HepG2 (cell line): ENCODE measurements at regions not wholly inside any gene's neighbourhood (a gene's known extent, or its start where the extent isn't known, plus 50 kb on each side); places are given as distances from the start of the nearest gene placed in this dataset.

Experiments
- ADNP ChIP-seq: sonication (generic); formaldehyde crosslinking; IDR thresholded peaks from 2 replicates; pipeline ENCODE4 v1.4.0; 2020; ENCODE audit warnings: missing genetic modification reagents
- ARNTL ChIP-seq: sonication (generic); formaldehyde crosslinking; IDR thresholded peaks from 2 replicates; pipeline ENCODE4 v1.4.0; 2020; ENCODE audit warnings: mild to moderate bottlenecking, missing genetic modification reagents
- CREB1 ChIP-seq, 2 experiments: fragments of 450-650 bp in 1 of 2; IDR thresholded peaks; 2 replicates each; pipeline ENCODE4 v1.6.1; 2016 to 2017; ENCODE audit warnings: control low read depth in 1 of 2, mild to moderate bottlenecking in 1 of 2, missing compliant biosample characterization in 1 of 2, missing genetic modification characterization in 1 of 2
- EP300 ChIP-seq, 3 experiments: sonication (generic) in 1 of 3; formaldehyde crosslinking in 1 of 3; IDR thresholded peaks; 2 replicates each; pipeline versions ENCODE4 v1.5.1 to v1.6.1; 2011 to 2020; ENCODE audit warnings: low read depth in 2 of 3, low read length in 2 of 3, borderline replicate concordance in 1 of 3, improper control_type of control experiment in 1 of 3, mild to moderate bottlenecking in 1 of 3, missing genetic modification reagents in 1 of 3, moderate library complexity in 1 of 3
- ETV5 ChIP-seq: IDR thresholded peaks from 2 replicates; pipeline ENCODE4 v1.6.1; 2018; ENCODE audit warnings: missing biosample characterization, missing genetic modification reagents, inconsistent platforms, borderline replicate concordance
- HMGA1 ChIP-seq: sonication (generic); formaldehyde crosslinking; conservative IDR thresholded peaks from 2 replicates; pipeline ENCODE4 v1.4.0; 2020; ENCODE audit warnings: missing genetic modification reagents
- HNRNPLL ChIP-seq: fragments of 200-400 bp; formaldehyde crosslinking; IDR thresholded peaks from 2 replicates; pipeline ENCODE4 v1.6.1; 2017; ENCODE audit warnings: mild to moderate bottlenecking, low read depth, low read length; ENCODE audit not compliant: poor library complexity, severe bottlenecking
- NFE2L1 ChIP-seq: sonication (generic); formaldehyde crosslinking; IDR thresholded peaks from 2 replicates; pipeline ENCODE4 v1.4.0; 2020; ENCODE audit warnings: missing genetic modification reagents, mild to moderate bottlenecking, borderline replicate concordance
- PRDM10 ChIP-seq: sonication (generic); formaldehyde crosslinking; IDR thresholded peaks from 2 replicates; pipeline ENCODE4 v1.4.0; 2020; ENCODE audit warnings: low read depth, missing genetic modification reagents
- SOX5 ChIP-seq: IDR thresholded peaks from 2 replicates; pipeline ENCODE4 v1.6.1; 2016; ENCODE audit warnings: borderline replicate concordance
- TRIM22 ChIP-seq: fragments of 450-650 bp; IDR thresholded peaks from 2 replicates; pipeline ENCODE4 v1.6.1; 2017
- ZKSCAN5 ChIP-seq: sonication (generic); formaldehyde crosslinking; IDR thresholded peaks from 2 replicates; pipeline ENCODE4 v1.5.1; 2020; ENCODE audit warnings: mild to moderate bottlenecking, missing genetic modification reagents
- ZNF280D ChIP-seq: sonication (generic); formaldehyde crosslinking; IDR thresholded peaks from 2 replicates; pipeline ENCODE4 v1.5.1; 2020; ENCODE audit warnings: mild to moderate bottlenecking, missing genetic modification reagents
- ZNF468 ChIP-seq: sonication (generic); formaldehyde crosslinking; IDR thresholded peaks from 2 replicates; pipeline ENCODE4 v1.8.0; 2022; ENCODE audit warnings: mild to moderate bottlenecking, moderate library complexity, missing genetic modification reagents
- ZNF660 ChIP-seq: sonication (generic); formaldehyde crosslinking; IDR thresholded peaks from 2 replicates; pipeline ENCODE4 v1.5.1; 2020; ENCODE audit warnings: mild to moderate bottlenecking, low read depth, missing genetic modification reagents, borderline replicate concordance
- TF ChIP-seq, protein P1 (sequence below): sonication (generic); formaldehyde crosslinking; IDR thresholded peaks from 2 replicates; pipeline ENCODE4 v1.8.0; 2022; ENCODE audit warnings: mild to moderate bottlenecking, missing genetic modification reagents
- TF ChIP-seq, protein P2 (sequence below): sonication (generic); formaldehyde crosslinking; IDR thresholded peaks from 2 replicates; pipeline ENCODE4 v1.8.0; 2022; ENCODE audit warnings: missing genetic modification reagents, low read depth, mild to moderate bottlenecking, borderline replicate concordance

- no peak for TF ChIP-seq HMGA1 (CRISPR knock-in tag)
- peak; percentile 57 for TF ChIP-seq HNRNPLL
- no peak; the same call in 1 of the 2 replicates for TF ChIP-seq ARNTL (CRISPR knock-in tag)
- no peak for TF ChIP-seq CREB1 (IDR thresholded peaks at IDR 0.05)
- TF ChIP-seq CREB1 (CRISPR knock-in tag; IDR thresholded peaks at IDR 0.05) = no peak
- no peak for TF ChIP-seq SOX5 (CRISPR knock-in tag)
- TF ChIP-seq TRIM22 = no peak
- TF ChIP-seq, protein P1, sequence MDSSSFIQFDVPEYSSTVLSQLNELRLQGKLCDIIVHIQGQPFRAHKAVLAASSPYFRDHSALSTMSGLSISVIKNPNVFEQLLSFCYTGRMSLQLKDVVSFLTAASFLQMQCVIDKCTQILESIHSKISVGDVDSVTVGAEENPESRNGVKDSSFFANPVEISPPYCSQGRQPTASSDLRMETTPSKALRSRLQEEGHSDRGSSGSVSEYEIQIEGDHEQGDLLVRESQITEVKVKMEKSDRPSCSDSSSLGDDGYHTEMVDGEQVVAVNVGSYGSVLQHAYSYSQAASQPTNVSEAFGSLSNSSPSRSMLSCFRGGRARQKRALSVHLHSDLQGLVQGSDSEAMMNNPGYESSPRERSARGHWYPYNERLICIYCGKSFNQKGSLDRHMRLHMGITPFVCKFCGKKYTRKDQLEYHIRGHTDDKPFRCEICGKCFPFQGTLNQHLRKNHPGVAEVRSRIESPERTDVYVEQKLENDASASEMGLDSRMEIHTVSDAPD (CRISPR knock-in tag) = no peak
- peak; percentile 49; the same call in 1 of the 2 replicates for TF ChIP-seq ZNF660 (CRISPR knock-in tag)
- TF ChIP-seq, protein P2, sequence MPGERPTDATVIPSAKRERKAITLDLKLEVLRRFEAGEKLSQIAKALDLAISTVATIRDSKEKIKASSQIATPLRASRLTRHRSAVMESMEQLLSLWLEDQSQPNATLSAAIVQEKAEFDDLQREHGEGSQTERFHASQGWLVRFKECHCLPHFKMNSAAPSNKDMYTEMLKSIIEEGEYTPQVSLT (CRISPR knock-in tag) = no peak
- peak; percentile 23; the same call in 1 of the 2 replicates for TF ChIP-seq ETV5
- no peak for TF ChIP-seq ZNF468 (CRISPR knock-in tag)
- no peak for TF ChIP-seq PRDM10
- no peak for TF ChIP-seq EP300 (IDR thresholded peaks at IDR 0.05; ENCODE audit: low read depth in 2 of 2, low read length in 2 of 2)
- no peak for TF ChIP-seq EP300 (CRISPR knock-in tag; IDR thresholded peaks at IDR 0.05; ENCODE audit: borderline replicate concordance)
- no peak for TF ChIP-seq ZKSCAN5 (CRISPR knock-in tag)
- TF ChIP-seq NFE2L1 = no peak
- TF ChIP-seq ZNF280D (CRISPR knock-in tag) = no peak
- TF ChIP-seq ADNP (CRISPR knock-in tag) = no peak
Measured at GRCh38 chr20:25865715-25866656, 169.3 kb upstream of the ZNF337 start (continued).
